Heart right ventricle (tissue), 16 donors: ENCODE measurements at regions not wholly inside any gene's neighbourhood (a gene's known extent, or its start where the extent isn't known, plus 50 kb on each side); places are given as distances from the start of the nearest gene placed in this dataset.

Experiments used
- ATAC-seq, 8 donors: fragments of 200-7000 bp; cut with Tn5 transposase; one replicate each; pipeline ENCODE4 v1.9.1; 2020; ENCODE audit warnings: mild to moderate bottlenecking in 8 of 8, moderate library complexity in 8 of 8, moderate number of reproducible peaks in 1 of 8
- DNase-seq, 2 donors: peaks; one replicate each; pipeline ENCODE4 v3.0.0-alpha.2; 2020
- H3K27ac ChIP-seq, 10 donors: fragments of 200-600 bp; sonication (generic) in 2 of 10; one replicate each; pipeline versions ENCODE4 v1.5.0 to v1.8.0; 2020 to 2022; ENCODE audit warnings: mild to moderate bottlenecking in 3 of 10
- H3K27me3 ChIP-seq, 7 donors: fragments of 200-600 bp; one replicate each; pipeline ENCODE4 v1.8.0; 2021 to 2022; ENCODE audit warnings: mild to moderate bottlenecking in 2 of 7
- H3K36me3 ChIP-seq, 9 donors: fragments of 200-600 bp; sonication (generic) in 1 of 9; one replicate each; pipeline versions ENCODE4 v1.5.0 to v1.8.0; 2020 to 2022; ENCODE audit warnings: mild to moderate bottlenecking in 2 of 9
- H3K4me1 ChIP-seq, 9 donors: fragments of 200-600 bp; sonication (generic) in 1 of 9; one replicate each; pipeline versions ENCODE4 v1.5.0 to v1.8.0; 2020 to 2022; ENCODE audit warnings: mild to moderate bottlenecking in 4 of 9
- H3K4me3 ChIP-seq, 10 donors: fragments of 200-600 bp; sonication (generic) in 2 of 10; one replicate each; pipeline versions ENCODE4 v1.5.0 to v1.8.0; 2020 to 2022; ENCODE audit warnings: mild to moderate bottlenecking in 7 of 10, moderate library complexity in 2 of 10
- H3K9me3 ChIP-seq, 11 donors: fragments of 200-600 bp in 10 of 11; sonication (generic) in 2 of 11; one replicate each; pipeline versions ENCODE4 v1.5.0 to v1.8.0; 2013 to 2022; ENCODE audit warnings: mild to moderate bottlenecking in 2 of 11, control low read depth in 1 of 11, moderate library complexity in 1 of 11
- WGBS, 2 donors: extraction: QIAGEN DNeasy Blood & Tissue Kit; methylation state at CpG; one replicate each; pipeline ENCODE4 v1.1.7; 2013; ENCODE audit warnings: inconsistent platforms in 1 of 2; 5-methylcytosine and 5-hydroxymethylcytosine counted together
- intact Hi-C, 10 donors: fragments of 100-400 bp; cut with DNase I; formaldehyde crosslinking; loops; one replicate each; pipeline versions ENCODE4 v1.11.1 to v1.14.2; 2022
- TF ChIP-seq, protein P1 (sequence below), 9 donors: fragments of 200-600 bp; sonication (generic) in 2 of 9; IDR thresholded peaks; one replicate each; pipeline versions ENCODE4 v1.5.0 to v1.8.0; 2021 to 2022; ENCODE audit warnings: antibody characterized with exemption in 9 of 9, mild to moderate bottlenecking in 5 of 9, moderate library complexity in 1 of 9
- donor health status: Arrhythmogenic right ventricular cardiomyopathy.
- donor health status: ischemic (EF 13 %, LVEDD 7.1; RV severe dilation, severe dysfunction).
- donor health status: healthy with polysubstance abuse.
- donor health status: DM: no; HTN: yes; CAD: no.
- donor health status: DM: no; HTN: no; CAD: no.
- donor health status: ischemic (EF 25% LVEDD 6.9; RV normal size, moderate dysfunction).
- donor health status: ischemic (EF 25% LVEDD 5.7; RV mildly dilated, moderate dysfunction).
- donor health status: healthy.
- donor health status: DM: yes; HTN: yes; CAD: no.
- donor health status: Ischemic cardiomyopathy.
- donor health status: ischemic (EF 35%, LVEDD 5.7; RV mildly dilated, moderate dysfunction).
- donor health status: nonischemic (EF 11% LVEDD 7.7; RV severe dilation, severe dysfunction).
- donor health status: DM: yes; HTN: yes; CAD: no.
- donor health status: PGD.
- donor health status: ischemic (EF 29% LVEDD 5.4; RV normal size, mild dysfunction).
- donor health status: nonischemic (EF 23%, LVEDD 6.1; RV moderate dilation, normal function).

DNA sequence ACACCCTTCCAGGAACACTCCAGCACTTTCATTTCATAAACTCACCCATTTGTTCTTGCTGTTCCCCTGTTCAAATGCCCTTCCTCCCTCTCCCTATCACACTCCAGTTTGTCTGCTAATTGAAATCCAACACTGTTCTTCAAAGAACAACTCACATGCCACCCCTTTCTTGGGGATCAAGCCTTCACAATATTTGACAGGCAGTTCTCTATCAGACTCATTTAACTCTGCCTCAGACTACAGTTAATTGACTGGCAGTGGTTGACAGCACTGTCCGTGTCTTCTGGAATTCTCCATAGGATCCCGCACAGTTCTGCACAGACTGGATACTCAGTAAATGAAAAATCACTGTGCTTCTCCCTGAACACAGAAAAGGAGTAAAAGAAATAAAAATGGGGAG lies 87.8 kb downstream of the PMP22 start:
- no peaks in the 10 kb centered on the region for H3K27me3 ChIP-seq
- WGBS, 2 donors = 90 to 92% methylated on average over 2 of the region's 2 CpGs
- TF ChIP-seq, protein P1, sequence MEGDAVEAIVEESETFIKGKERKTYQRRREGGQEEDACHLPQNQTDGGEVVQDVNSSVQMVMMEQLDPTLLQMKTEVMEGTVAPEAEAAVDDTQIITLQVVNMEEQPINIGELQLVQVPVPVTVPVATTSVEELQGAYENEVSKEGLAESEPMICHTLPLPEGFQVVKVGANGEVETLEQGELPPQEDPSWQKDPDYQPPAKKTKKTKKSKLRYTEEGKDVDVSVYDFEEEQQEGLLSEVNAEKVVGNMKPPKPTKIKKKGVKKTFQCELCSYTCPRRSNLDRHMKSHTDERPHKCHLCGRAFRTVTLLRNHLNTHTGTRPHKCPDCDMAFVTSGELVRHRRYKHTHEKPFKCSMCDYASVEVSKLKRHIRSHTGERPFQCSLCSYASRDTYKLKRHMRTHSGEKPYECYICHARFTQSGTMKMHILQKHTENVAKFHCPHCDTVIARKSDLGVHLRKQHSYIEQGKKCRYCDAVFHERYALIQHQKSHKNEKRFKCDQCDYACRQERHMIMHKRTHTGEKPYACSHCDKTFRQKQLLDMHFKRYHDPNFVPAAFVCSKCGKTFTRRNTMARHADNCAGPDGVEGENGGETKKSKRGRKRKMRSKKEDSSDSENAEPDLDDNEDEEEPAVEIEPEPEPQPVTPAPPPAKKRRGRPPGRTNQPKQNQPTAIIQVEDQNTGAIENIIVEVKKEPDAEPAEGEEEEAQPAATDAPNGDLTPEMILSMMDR (IDR thresholded peaks at IDR 0.05) = no peak
- intact Hi-C loops = loop anchor here in 1 of 10 donors (10.0 kb wide), 2 partner anchors 57 to 1583 kb away; no protein-coding TSS in a partner anchor
- H3K27ac ChIP-seq = no peak overlapping the region
- no peak overlapping the region for H3K4me3 ChIP-seq
- H3K9me3 ChIP-seq = no peaks in the 10 kb centered on the region
- no peaks in the 10 kb centered on the region for H3K4me1 ChIP-seq
- ATAC-seq (no peak), DNase-seq (no peak)
- H3K36me3 ChIP-seq = no peaks in the 10 kb centered on the region

DNA sequence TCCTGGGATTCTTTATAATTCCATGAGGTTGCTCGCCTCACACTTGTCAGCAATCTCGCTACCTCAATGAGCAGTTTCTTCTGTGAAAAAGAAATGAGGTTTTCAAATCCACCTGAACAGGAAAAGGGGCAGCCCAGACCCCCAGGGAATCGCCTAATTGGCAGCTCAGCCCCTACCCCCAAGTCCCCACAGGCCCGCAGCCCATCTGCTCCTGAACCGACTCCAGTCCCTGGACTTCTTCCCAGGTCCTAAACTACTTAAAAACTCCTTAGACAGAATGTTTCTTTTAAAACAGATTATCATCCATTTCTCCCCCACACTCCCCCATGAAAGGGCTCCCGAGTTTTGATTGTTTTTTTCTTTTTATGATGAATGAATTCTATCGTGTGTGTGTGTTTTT lies 89.8 kb downstream of the PMP22 start:
- 67 to 68% methylated on average over 7 of the region's 7 CpGs for WGBS, 2 donors
- Histone ChIP-seq H3K27me3 (no peaks in the 10 kb centered on the region), H3K4me1 (peaks cover 0 to 3% (median 0%) of the 10 kb centered on the region in 9 donors), H3K4me3 (no peak overlapping the region), H3K36me3 (no peaks in the 10 kb centered on the region), H3K27ac (no peak overlapping the region), H3K9me3 (no peaks in the 10 kb centered on the region)
- intact Hi-C loops = loop anchor here in 1 of 10 donors (10.0 kb wide), 2 partner anchors 59 to 1581 kb away; no protein-coding TSS in a partner anchor
- TF ChIP-seq, protein P1 (IDR thresholded peaks at IDR 0.05) = no peak
- ATAC-seq (no peak), DNase-seq (no peak)

DNA sequence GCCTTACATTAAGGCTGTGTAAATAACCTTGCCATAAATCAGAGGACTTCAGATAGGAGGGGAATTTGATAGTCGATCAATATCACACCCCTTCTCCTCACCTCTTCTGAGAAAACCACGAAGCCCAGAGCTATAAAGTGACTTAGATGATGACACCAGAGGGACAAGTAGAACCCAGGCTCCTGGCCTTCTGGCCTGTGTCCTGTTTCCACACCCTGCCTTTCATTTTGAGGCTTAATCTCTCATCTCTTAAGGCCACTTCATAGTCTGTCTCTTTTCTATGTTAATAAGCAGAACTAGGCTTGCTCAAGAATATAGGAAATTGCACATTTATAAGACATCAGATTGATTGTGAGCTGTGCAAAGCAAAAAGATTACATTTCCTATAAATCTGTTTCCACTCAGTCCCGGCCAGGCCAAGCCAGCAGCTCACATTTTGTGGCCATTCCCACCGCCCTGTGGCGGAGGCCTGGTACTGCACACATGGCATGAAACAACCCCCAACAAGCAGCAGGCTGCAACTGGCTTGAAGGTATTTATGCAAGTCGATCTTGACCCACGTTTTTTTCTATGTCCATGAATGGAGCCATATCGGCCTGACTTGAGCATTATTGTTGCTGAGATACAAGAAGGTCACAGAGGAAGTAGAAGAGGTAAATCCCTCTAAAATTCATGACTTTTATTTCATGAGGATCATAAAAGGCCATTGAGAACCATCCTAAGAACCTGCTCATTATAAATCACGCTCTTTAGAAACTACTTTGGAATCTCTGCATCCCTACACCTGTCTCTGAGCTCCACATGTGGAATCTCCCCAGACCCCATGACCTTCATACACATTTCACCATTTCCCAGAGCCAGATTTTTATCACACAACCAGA lies 93.7 kb downstream of the PMP22 start:
- TF ChIP-seq, protein P1 (IDR thresholded peaks at IDR 0.05) = peak; percentile 60 to 83 (median 79)
- ATAC-seq (peak; percentile 78 to 93 (median 82)), DNase-seq (peak; percentile 59 to 64)
- 28 to 30% methylated on average over 9 of the region's 9 CpGs for WGBS, 2 donors
- Histone ChIP-seq H3K27me3 (no peaks in the 10 kb centered on the region), H3K4me1 (peaks cover 0 to 3% (median 0%) of the 10 kb centered on the region in 9 donors), H3K27ac (no peak overlapping the region), H3K36me3 (no peaks in the 10 kb centered on the region), H3K4me3 (no peak overlapping the region), H3K9me3 (no peaks in the 10 kb centered on the region)
- intact Hi-C loops = loop anchor here in 1 of 10 donors (10.0 kb wide), 2 partner anchors 63 to 1577 kb away; no protein-coding TSS in a partner anchor

DNA sequence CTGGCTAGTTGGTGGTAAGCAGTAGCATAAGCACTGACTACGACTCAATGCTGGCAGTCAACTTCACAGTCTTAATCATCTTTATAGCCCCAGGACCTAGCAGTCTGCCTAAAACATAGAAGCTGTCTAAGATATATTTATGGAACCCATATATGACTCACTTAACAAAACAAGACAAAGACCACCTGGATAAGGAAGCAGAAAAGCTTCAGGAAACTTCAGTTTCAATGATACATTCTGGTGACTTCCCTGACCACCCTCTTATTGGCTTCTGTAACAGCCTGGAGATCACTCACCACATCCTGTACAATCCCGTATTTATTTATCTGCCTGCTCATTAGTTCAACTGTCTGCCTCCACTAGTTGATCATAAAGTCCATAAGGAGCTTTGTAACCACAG lies 95.5 kb downstream of the PMP22 start:
- no peak for ATAC-seq

More for the DNA sequence above, 95.5 kb downstream of the PMP22 start:
- Histone ChIP-seq H3K9me3 (no peaks in the 10 kb centered on the region), H3K27ac (no peak overlapping the region), H3K4me3 (no peak overlapping the region), H3K36me3 (no peaks in the 10 kb centered on the region), H3K27me3 (no peaks in the 10 kb centered on the region), H3K4me1 (peaks cover 0 to 3% (median 0%) of the 10 kb centered on the region in 9 donors)
- TF ChIP-seq, protein P1 (IDR thresholded peaks at IDR 0.05) = no peak
- intact Hi-C loops = loop anchor here in 3 of 10 donors (10.0 kb wide), 4 partner anchors 65 to 1575 kb away; partner anchors contain the start of gene HS3ST3B1 (in 1 of the 3)
- whole genome bisulfite sequencing, 2 donors = 74 to 78% methylated on average over 2 of the region's 2 CpGs
- DNase-seq = no peak
